SK-N-SH (cell line): ENCODE measurements at regions not wholly inside any gene's neighbourhood (a gene's known extent, or its start where the extent isn't known, plus 50 kb on each side); places are given as distances from the start of the nearest gene placed in this dataset.

Experiments
- CTCF ChIA-PET: fragments of 300-600, 350-600 bp; formaldehyde crosslinking; extraction: SDS; loops from one replicate; lab custom pipeline; 2021; lab: Yijun Ruan, JAX
- POLR2A ChIA-PET: fragments of 350-600 bp; sonication (Branson Sonifier 250); formaldehyde crosslinking; extraction: SDS; loops from one replicate; lab custom pipeline; 2020; ENCODE audit warnings: antibody characterized with exemption, inconsistent platforms; lab: Yijun Ruan, JAX
- DNase-seq: peaks from one replicate; pipeline ENCODE4 v3.0.0; 2012
- H2AFZ ChIP-seq: fragments of 200-600 bp; sonication (generic); 2 replicates; pipeline ENCODE4 v1.8.1; 2016; ENCODE audit warnings: antibody characterized with exemption, mild to moderate bottlenecking, low read depth
- H3F3A ChIP-seq: fragments of 200-600 bp; sonication (generic); replicated peaks from 2 replicates; pipeline ENCODE3; 2016; ENCODE audit warnings: antibody characterized with exemption, mild to moderate bottlenecking; ENCODE audit not compliant: insufficient read depth
- H3K27ac ChIP-seq, 2 experiments: fragments of 200-500 bp in 1 of 2; fragments of 200-600 bp in 1 of 2; sonication (Bioruptor generic) in 1 of 2; sonication (generic), shearing (Covaris generic) in 1 of 2; 2 replicates each; pipeline versions ENCODE4 v1.5.1 to v1.6.1; 2014 to 2016; ENCODE audit warnings: low read depth in 2 of 2, inconsistent platforms in 1 of 2, low read length in 1 of 2, mild to moderate bottlenecking in 1 of 2, mixed read lengths in 1 of 2
- H3K27me3 ChIP-seq: fragments of 200-600 bp; sonication (generic), shearing (Covaris generic); 2 replicates; pipeline ENCODE4 v1.6.1; 2016; ENCODE audit warnings: mixed run types; ENCODE audit not compliant: insufficient read depth
- H3K36me3 ChIP-seq, 2 experiments: fragments of 200-500 bp in 1 of 2; fragments of 200-600 bp in 1 of 2; sonication (Bioruptor generic) in 1 of 2; sonication (generic) in 1 of 2; replicated peaks in 1 of 2; 2 replicates each; pipeline versions ENCODE3 to v1.5.1; 2014 to 2016; ENCODE audit warnings: low read length in 1 of 2, mild to moderate bottlenecking in 1 of 2; ENCODE audit not compliant: insufficient read depth in 2 of 2, control insufficient read depth in 1 of 2
- H3K4me1 ChIP-seq, 2 experiments: fragments of 200-500 bp in 1 of 2; fragments of 200-600 bp in 1 of 2; sonication (Bioruptor generic) in 1 of 2; sonication (generic), shearing (Covaris generic) in 1 of 2; 2 replicates each; pipeline versions ENCODE4 v1.5.1 to v1.6.1; 2014 to 2016; ENCODE audit warnings: low read depth in 1 of 2, low read length in 1 of 2, mixed run types in 1 of 2; ENCODE audit not compliant: insufficient read depth in 2 of 2, control insufficient read depth in 1 of 2
- H3K4me2 ChIP-seq: fragments of 200-600 bp; sonication (generic), shearing (Covaris generic); 2 replicates; pipeline ENCODE4 v1.6.1; 2017; ENCODE audit warnings: mixed run types
- H3K4me3 ChIP-seq, 2 experiments: fragments of 200-500 bp in 1 of 2; fragments of 200-600 bp in 1 of 2; sonication (Bioruptor generic) in 1 of 2; sonication (generic), shearing (Covaris generic) in 1 of 2; 2 replicates each; pipeline versions ENCODE4 v1.5.1 to v1.8.1; 2014 to 2016; ENCODE audit warnings: low read depth in 2 of 2, inconsistent platforms in 1 of 2, low read length in 1 of 2, mild to moderate bottlenecking in 1 of 2, mixed read lengths in 1 of 2, moderate library complexity in 1 of 2
- H3K79me2 ChIP-seq: fragments of 200-600 bp; sonication (generic); 2 replicates; pipeline ENCODE4 v1.8.1; 2017; ENCODE audit warnings: mild to moderate bottlenecking; ENCODE audit not compliant: insufficient read depth
- H3K9ac ChIP-seq: fragments of 200-600 bp; sonication (generic); 2 replicates; pipeline ENCODE4 v1.6.1; 2017; ENCODE audit warnings: mixed run types
- H3K9me2 ChIP-seq: fragments of 200-600 bp; sonication (generic); 2 replicates; pipeline ENCODE4 v1.6.1; 2017; ENCODE audit warnings: mixed run types
- H3K9me3 ChIP-seq: fragments of 200-600 bp; sonication (generic); 2 replicates; pipeline ENCODE4 v1.6.1; 2017; ENCODE audit warnings: mixed run types, mild to moderate bottlenecking, moderate library complexity
- H4K20me1 ChIP-seq: fragments of 200-600 bp; sonication (generic); 2 replicates; pipeline ENCODE4 v1.6.1; 2017; ENCODE audit warnings: mild to moderate bottlenecking, mixed run types; ENCODE audit not compliant: insufficient read depth
- EZH2phosphoT487 ChIP-seq: fragments of 200-600 bp; sonication (generic); IDR thresholded peaks from 2 replicates; pipeline ENCODE4 v1.6.1; 2017; ENCODE audit warnings: low read depth, mixed run types, mild to moderate bottlenecking, antibody characterized with exemption, moderate library complexity, borderline replicate concordance
- FOSL2 ChIP-seq: IDR thresholded peaks from 2 replicates; pipeline ENCODE4 v1.4.0; 2012; ENCODE audit warnings: low read depth, mild to moderate bottlenecking, moderate library complexity, borderline replicate concordance
- FOXJ3 ChIP-seq: sonication (generic); formaldehyde crosslinking; IDR thresholded peaks from 2 replicates; pipeline ENCODE4 v1.5.1; 2020; ENCODE audit warnings: mild to moderate bottlenecking, missing genetic modification reagents
- FOXM1 ChIP-seq: IDR thresholded peaks from 2 replicates; pipeline ENCODE4 v1.4.0; 2012; ENCODE audit warnings: low read depth, mild to moderate bottlenecking
- JUND ChIP-seq: IDR thresholded peaks from 2 replicates; pipeline ENCODE4 v1.4.0; 2012
- NFIC ChIP-seq: IDR thresholded peaks from 2 replicates; pipeline ENCODE4 v1.4.0; 2012; ENCODE audit warnings: borderline replicate concordance
- POLR2AphosphoS5 ChIP-seq: IDR thresholded peaks from 2 replicates; pipeline ENCODE4 v1.6.1; 2012; ENCODE audit warnings: low read depth, low read length
- RCOR1 ChIP-seq: fragments of 150-350 bp; IDR thresholded peaks from 2 replicates; pipeline ENCODE4 v1.6.1; 2017; ENCODE audit warnings: antibody characterized with exemption, low read length
- RXRA ChIP-seq: IDR thresholded peaks from 2 replicates; pipeline ENCODE4 v1.4.0; 2012; ENCODE audit warnings: low read depth, mild to moderate bottlenecking, borderline replicate concordance
- SMC3 ChIP-seq: IDR thresholded peaks from 2 replicates; pipeline ENCODE4 v1.6.1; 2012; ENCODE audit warnings: low read depth, low read length, improper control_type of control experiment
- TAF1 ChIP-seq: IDR thresholded peaks from 2 replicates; pipeline ENCODE4 v1.6.1; 2012; ENCODE audit warnings: low read depth, mild to moderate bottlenecking, low read length, moderate library complexity, borderline replicate concordance
- WGBS: methylation state at CpG from one replicate; pipeline ENCODE4 v1.1.6; 2017; ENCODE audit warnings: low lambda C conversion rate; 5-methylcytosine and 5-hydroxymethylcytosine counted together
- TF ChIP-seq, protein P1 (sequence below): fragments of 150-350 bp; IDR thresholded peaks from 2 replicates; pipeline ENCODE4 v1.6.1; 2016; ENCODE audit warnings: mild to moderate bottlenecking, low read depth, low read length
- TF ChIP-seq, protein P2 (sequence below): IDR thresholded peaks from 2 replicates; pipeline ENCODE4; 2012
- TF ChIP-seq, protein P3 (sequence below): IDR thresholded peaks from 2 replicates; pipeline ENCODE4 v1.6.1; 2012; ENCODE audit warnings: mild to moderate bottlenecking, low read depth, low read length, moderate library complexity
- TF ChIP-seq, protein P4 (sequence below): IDR thresholded peaks from 2 replicates; pipeline ENCODE4 v1.4.0; 2012; ENCODE audit warnings: low read depth
- TF ChIP-seq, protein P5 (sequence below): fragments of 200-600 bp; sonication (generic); IDR thresholded peaks from 2 replicates; pipeline ENCODE4 v1.6.1; 2017; ENCODE audit warnings: antibody characterized with exemption, mild to moderate bottlenecking, moderate library complexity
- TF ChIP-seq, protein P6 (sequence below): IDR thresholded peaks from 2 replicates; pipeline ENCODE4 v1.4.0; 2012; ENCODE audit warnings: low read depth, borderline replicate concordance

DNA sequence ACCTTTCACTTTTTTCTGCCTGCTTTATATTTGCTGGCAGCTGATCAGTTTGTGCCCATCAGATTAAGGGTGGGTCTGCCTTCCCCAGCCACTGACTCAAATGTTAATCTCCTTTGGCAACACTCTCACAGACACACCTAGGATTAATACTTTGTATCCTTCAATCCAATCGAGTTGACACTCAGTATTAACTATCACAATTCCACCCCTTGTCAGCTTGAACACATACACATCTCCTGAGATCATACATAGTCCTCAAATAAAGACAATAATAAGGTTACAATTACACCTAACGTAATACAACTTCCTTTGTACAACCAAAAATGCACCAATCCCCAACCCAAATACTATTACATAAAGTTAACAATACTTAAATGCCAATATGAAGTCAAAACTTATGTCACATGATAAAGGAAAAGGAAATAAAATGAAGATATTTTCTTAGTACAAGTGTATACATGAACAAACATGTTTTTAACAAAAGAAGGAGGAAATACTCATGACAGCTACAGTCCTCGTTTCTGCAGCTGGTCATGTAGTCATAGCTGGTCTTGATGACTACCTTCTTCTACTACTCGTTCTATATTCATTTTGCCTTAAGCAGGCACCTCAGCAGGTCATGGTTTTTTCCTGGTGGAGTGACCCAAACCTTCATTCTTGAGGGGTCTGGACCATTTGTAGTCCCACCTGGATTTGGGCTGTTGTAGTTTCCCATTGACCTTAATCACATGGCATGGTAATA is 96.7 kb upstream of the CABCOCO1 start:
- Histone ChIP-seq H3K9me2 (no peaks in the 10 kb centered on the region), H3F3A (no peaks in the 10 kb centered on the region), H3K79me2 (no peaks in the 10 kb centered on the region), H3K4me3 (no peak overlapping the region), H3K9ac (no peak overlapping the region), H3K36me3 (no peaks in the 10 kb centered on the region), H3K9me3 (no peaks in the 10 kb centered on the region), H2AFZ (no peak overlapping the region), H3K4me2 (no peak overlapping the region), H4K20me1 (no peaks in the 10 kb centered on the region), H3K27me3 (no peaks in the 10 kb centered on the region), H3K27ac (no peak overlapping the region), H3K4me1 (no peaks in the 10 kb centered on the region)
- ChIA-PET CTCF (no interaction called here), POLR2A (no interaction called here)
- 43% methylated on average over 4 of the region's 4 CpGs for WGBS
- DNase-seq, result no peak
- TF ChIP-seq, protein P1, sequence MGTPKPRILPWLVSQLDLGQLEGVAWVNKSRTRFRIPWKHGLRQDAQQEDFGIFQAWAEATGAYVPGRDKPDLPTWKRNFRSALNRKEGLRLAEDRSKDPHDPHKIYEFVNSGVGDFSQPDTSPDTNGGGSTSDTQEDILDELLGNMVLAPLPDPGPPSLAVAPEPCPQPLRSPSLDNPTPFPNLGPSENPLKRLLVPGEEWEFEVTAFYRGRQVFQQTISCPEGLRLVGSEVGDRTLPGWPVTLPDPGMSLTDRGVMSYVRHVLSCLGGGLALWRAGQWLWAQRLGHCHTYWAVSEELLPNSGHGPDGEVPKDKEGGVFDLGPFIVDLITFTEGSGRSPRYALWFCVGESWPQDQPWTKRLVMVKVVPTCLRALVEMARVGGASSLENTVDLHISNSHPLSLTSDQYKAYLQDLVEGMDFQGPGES, result no peak
- TF ChIP-seq FOSL2 (no peak), TAF1 (no peak), JUND (no peak), POLR2AphosphoS5 (no peak), EZH2phosphoT487 (no peak), SMC3 (no peak), RCOR1 (no peak), NFIC (no peak), RXRA (no peak), FOXJ3 (CRISPR knock-in tag) (no peak), FOXM1 (no peak)
- TF ChIP-seq, protein P2, sequence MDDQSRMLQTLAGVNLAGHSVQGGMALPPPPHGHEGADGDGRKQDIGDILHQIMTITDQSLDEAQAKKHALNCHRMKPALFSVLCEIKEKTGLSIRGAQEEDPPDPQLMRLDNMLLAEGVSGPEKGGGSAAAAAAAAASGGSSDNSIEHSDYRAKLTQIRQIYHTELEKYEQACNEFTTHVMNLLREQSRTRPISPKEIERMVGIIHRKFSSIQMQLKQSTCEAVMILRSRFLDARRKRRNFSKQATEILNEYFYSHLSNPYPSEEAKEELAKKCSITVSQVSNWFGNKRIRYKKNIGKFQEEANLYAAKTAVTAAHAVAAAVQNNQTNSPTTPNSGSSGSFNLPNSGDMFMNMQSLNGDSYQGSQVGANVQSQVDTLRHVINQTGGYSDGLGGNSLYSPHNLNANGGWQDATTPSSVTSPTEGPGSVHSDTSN, result no peak
- TF ChIP-seq, protein P3, sequence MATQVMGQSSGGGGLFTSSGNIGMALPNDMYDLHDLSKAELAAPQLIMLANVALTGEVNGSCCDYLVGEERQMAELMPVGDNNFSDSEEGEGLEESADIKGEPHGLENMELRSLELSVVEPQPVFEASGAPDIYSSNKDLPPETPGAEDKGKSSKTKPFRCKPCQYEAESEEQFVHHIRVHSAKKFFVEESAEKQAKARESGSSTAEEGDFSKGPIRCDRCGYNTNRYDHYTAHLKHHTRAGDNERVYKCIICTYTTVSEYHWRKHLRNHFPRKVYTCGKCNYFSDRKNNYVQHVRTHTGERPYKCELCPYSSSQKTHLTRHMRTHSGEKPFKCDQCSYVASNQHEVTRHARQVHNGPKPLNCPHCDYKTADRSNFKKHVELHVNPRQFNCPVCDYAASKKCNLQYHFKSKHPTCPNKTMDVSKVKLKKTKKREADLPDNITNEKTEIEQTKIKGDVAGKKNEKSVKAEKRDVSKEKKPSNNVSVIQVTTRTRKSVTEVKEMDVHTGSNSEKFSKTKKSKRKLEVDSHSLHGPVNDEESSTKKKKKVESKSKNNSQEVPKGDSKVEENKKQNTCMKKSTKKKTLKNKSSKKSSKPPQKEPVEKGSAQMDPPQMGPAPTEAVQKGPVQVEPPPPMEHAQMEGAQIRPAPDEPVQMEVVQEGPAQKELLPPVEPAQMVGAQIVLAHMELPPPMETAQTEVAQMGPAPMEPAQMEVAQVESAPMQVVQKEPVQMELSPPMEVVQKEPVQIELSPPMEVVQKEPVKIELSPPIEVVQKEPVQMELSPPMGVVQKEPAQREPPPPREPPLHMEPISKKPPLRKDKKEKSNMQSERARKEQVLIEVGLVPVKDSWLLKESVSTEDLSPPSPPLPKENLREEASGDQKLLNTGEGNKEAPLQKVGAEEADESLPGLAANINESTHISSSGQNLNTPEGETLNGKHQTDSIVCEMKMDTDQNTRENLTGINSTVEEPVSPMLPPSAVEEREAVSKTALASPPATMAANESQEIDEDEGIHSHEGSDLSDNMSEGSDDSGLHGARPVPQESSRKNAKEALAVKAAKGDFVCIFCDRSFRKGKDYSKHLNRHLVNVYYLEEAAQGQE, result no peak
- TF ChIP-seq, protein P4, sequence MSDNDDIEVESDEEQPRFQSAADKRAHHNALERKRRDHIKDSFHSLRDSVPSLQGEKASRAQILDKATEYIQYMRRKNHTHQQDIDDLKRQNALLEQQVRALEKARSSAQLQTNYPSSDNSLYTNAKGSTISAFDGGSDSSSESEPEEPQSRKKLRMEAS, result no peak
- TF ChIP-seq, protein P5, sequence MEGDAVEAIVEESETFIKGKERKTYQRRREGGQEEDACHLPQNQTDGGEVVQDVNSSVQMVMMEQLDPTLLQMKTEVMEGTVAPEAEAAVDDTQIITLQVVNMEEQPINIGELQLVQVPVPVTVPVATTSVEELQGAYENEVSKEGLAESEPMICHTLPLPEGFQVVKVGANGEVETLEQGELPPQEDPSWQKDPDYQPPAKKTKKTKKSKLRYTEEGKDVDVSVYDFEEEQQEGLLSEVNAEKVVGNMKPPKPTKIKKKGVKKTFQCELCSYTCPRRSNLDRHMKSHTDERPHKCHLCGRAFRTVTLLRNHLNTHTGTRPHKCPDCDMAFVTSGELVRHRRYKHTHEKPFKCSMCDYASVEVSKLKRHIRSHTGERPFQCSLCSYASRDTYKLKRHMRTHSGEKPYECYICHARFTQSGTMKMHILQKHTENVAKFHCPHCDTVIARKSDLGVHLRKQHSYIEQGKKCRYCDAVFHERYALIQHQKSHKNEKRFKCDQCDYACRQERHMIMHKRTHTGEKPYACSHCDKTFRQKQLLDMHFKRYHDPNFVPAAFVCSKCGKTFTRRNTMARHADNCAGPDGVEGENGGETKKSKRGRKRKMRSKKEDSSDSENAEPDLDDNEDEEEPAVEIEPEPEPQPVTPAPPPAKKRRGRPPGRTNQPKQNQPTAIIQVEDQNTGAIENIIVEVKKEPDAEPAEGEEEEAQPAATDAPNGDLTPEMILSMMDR, result no peak
- TF ChIP-seq, protein P6, sequence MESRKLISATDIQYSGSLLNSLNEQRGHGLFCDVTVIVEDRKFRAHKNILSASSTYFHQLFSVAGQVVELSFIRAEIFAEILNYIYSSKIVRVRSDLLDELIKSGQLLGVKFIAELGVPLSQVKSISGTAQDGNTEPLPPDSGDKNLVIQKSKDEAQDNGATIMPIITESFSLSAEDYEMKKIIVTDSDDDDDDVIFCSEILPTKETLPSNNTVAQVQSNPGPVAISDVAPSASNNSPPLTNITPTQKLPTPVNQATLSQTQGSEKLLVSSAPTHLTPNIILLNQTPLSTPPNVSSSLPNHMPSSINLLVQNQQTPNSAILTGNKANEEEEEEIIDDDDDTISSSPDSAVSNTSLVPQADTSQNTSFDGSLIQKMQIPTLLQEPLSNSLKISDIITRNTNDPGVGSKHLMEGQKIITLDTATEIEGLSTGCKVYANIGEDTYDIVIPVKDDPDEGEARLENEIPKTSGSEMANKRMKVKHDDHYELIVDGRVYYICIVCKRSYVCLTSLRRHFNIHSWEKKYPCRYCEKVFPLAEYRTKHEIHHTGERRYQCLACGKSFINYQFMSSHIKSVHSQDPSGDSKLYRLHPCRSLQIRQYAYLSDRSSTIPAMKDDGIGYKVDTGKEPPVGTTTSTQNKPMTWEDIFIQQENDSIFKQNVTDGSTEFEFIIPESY, result no peak
- TF ChIP-seq, all 33 proteins: peak for 0
